Cerebellar nuclear complex (tissue), 1 donor: ENCODE measurements at regions not wholly inside any gene's neighbourhood (a gene's known extent, or its start where the extent isn't known, plus 50 kb on each side); places are given as distances from the start of the nearest gene placed in this dataset.

Experiments used
- DNase-seq, 2 experiments: peaks; one replicate each; lab custom pipeline; 2025; lab: John Stamatoyannopoulos, UW

GRCh38 chr1:228848406-228848805 is 113.1 kb downstream of the RHOU start:
- DNase-seq: no peak

GRCh38 chr1:228849011-228849541 is 113.8 kb downstream of the RHOU start:
- DNase-seq: no peak

- DNase-seq: no peak
Measured at GRCh38 chr1:228850141-228851100, 115.1 kb downstream of the RHOU start.

- DNase-seq: no peak
Measured at GRCh38 chr1:228851193-228851592, 115.9 kb downstream of the RHOU start.

- no peak for DNase-seq
Measured at GRCh38 chr1:228851618-228852017, 116.3 kb downstream of the RHOU start.

- no peak for DNase-seq
Measured at GRCh38 chr1:228852024-228852423, 116.7 kb downstream of the RHOU start.

- DNase-seq: no peak
Measured at GRCh38 chr1:228852511-228853088, 117.3 kb downstream of the RHOU start.

GRCh38 chr1:228853191-228853590 is 117.9 kb downstream of the RHOU start:
- no peak for DNase-seq

- no peak for DNase-seq
Measured at GRCh38 chr1:228853637-228854036, 118.4 kb downstream of the RHOU start.

- no peak for DNase-seq
Measured at GRCh38 chr1:228854907-228855306, 119.6 kb downstream of the RHOU start.

- DNase-seq: no peak
Measured at GRCh38 chr1:228857611-228858010, 122.3 kb downstream of the RHOU start.

GRCh38 chr1:228860911-228861831 is 125.9 kb downstream of the RHOU start:
- no peak for DNase-seq

- DNase-seq: no peak
Measured at GRCh38 chr1:228861832-228862180, 126.5 kb downstream of the RHOU start.

GRCh38 chr1:228862542-228863505 is 127.5 kb downstream of the RHOU start:
- DNase-seq: no peak

- DNase-seq: no peak
Measured at GRCh38 chr1:228863776-228864175, 128.5 kb downstream of the RHOU start.

GRCh38 chr1:228865627-228866330 is 130.5 kb downstream of the RHOU start:
- DNase-seq: no peak

- no peak for DNase-seq
Measured at GRCh38 chr1:228866468-228866867, 131.2 kb downstream of the RHOU start.

- DNase-seq: no peak
Measured at GRCh38 chr1:228867108-228867950, 132.1 kb downstream of the RHOU start.
